ENCODE measurements at regions not wholly inside any gene's neighbourhood (a gene's known extent, or its start where the extent isn't known, plus 50 kb on each side); places are given as distances from the start of the nearest gene placed in this dataset.
A peak's percentile ranks its signal among the peaks of the same experiment; 100 is the strongest.

GRCh38 chr17:53633856-53634255, 188.9 kb upstream of the KIF2B start:
- DNase-seq (ENCODE audit: low spot score), result no peak
- H3K36me3 ChIP-seq (ENCODE audit: low read depth), result no peaks in the 10 kb centered on the region
- no peak for ATAC-seq (ENCODE audit: low read depth)
- no peaks in the 10 kb centered on the region for H3K9me3 ChIP-seq (ENCODE audit: severe bottlenecking)
- H3K4me3 ChIP-seq (ENCODE audit: severe bottlenecking), result no peak overlapping the region
- no peak overlapping the region for H3K27ac ChIP-seq (ENCODE audit: poor library complexity, severe bottlenecking)
- no peaks in the 10 kb centered on the region for H3K27me3 ChIP-seq (ENCODE audit: insufficient read depth, poor library complexity, severe bottlenecking)
- TF ChIP-seq CTCF (IDR thresholded peaks at IDR 0.05; ENCODE audit: poor library complexity, severe bottlenecking), result no peak
- peaks cover 6% of the 10 kb centered on the region for H3K4me1 ChIP-seq (ENCODE audit: insufficient read depth, poor library complexity, severe bottlenecking)

- no peak overlapping the region for H3K4me3 ChIP-seq (ENCODE audit: severe bottlenecking)
- no peaks in the 10 kb centered on the region for H3K36me3 ChIP-seq (ENCODE audit: low read depth)
- DNase-seq (ENCODE audit: low spot score) (no peak), ATAC-seq (ENCODE audit: low read depth) (no peak)
- H3K27ac ChIP-seq (ENCODE audit: poor library complexity, severe bottlenecking), result no peak overlapping the region
- H3K4me1 ChIP-seq (ENCODE audit: insufficient read depth, poor library complexity, severe bottlenecking), result peaks cover 28% of the 10 kb centered on the region
- no peak for TF ChIP-seq CTCF (IDR thresholded peaks at IDR 0.05; ENCODE audit: poor library complexity, severe bottlenecking)
- H3K9me3 ChIP-seq (ENCODE audit: severe bottlenecking), result no peaks in the 10 kb centered on the region
- no peaks in the 10 kb centered on the region for H3K27me3 ChIP-seq (ENCODE audit: insufficient read depth, poor library complexity, severe bottlenecking)
These were observed 191.2 kb upstream of the KIF2B start for GRCh38 chr17:53631486-53631885.

GRCh38 chr17:53630638-53631037, 192.1 kb upstream of the KIF2B start:
- Histone ChIP-seq H3K4me1 (ENCODE audit: insufficient read depth, poor library complexity, severe bottlenecking) (peaks cover 37% of the 10 kb centered on the region), H3K9me3 (ENCODE audit: severe bottlenecking) (no peaks in the 10 kb centered on the region), H3K4me3 (ENCODE audit: severe bottlenecking) (no peak overlapping the region), H3K27me3 (ENCODE audit: insufficient read depth, poor library complexity, severe bottlenecking) (no peaks in the 10 kb centered on the region), H3K27ac (ENCODE audit: poor library complexity, severe bottlenecking) (no peak overlapping the region), H3K36me3 (ENCODE audit: low read depth) (no peaks in the 10 kb centered on the region)
- no peak for TF ChIP-seq CTCF (IDR thresholded peaks at IDR 0.05; ENCODE audit: poor library complexity, severe bottlenecking)
- DNase-seq (ENCODE audit: low spot score), result no peak
- ATAC-seq (ENCODE audit: low read depth), result no peak

GRCh38 chr17:53630115-53630514, 192.6 kb upstream of the KIF2B start:
- H3K4me3 ChIP-seq (ENCODE audit: severe bottlenecking), result no peak overlapping the region
- no peak for ATAC-seq (ENCODE audit: low read depth)
- DNase-seq (ENCODE audit: low spot score), result no peak
- H3K27ac ChIP-seq (ENCODE audit: poor library complexity, severe bottlenecking), result no peak overlapping the region
- no peaks in the 10 kb centered on the region for H3K9me3 ChIP-seq (ENCODE audit: severe bottlenecking)
- TF ChIP-seq CTCF (IDR thresholded peaks at IDR 0.05; ENCODE audit: poor library complexity, severe bottlenecking), result no peak
- H3K4me1 ChIP-seq (ENCODE audit: insufficient read depth, poor library complexity, severe bottlenecking), result peaks cover 37% of the 10 kb centered on the region
- H3K36me3 ChIP-seq (ENCODE audit: low read depth), result no peaks in the 10 kb centered on the region
- H3K27me3 ChIP-seq (ENCODE audit: insufficient read depth, poor library complexity, severe bottlenecking), result no peaks in the 10 kb centered on the region

GRCh38 chr17:53629188-53629587, 193.5 kb upstream of the KIF2B start:
- no peaks in the 10 kb centered on the region for H3K9me3 ChIP-seq (ENCODE audit: severe bottlenecking)
- DNase-seq (ENCODE audit: low spot score), result no peak
- peak; percentile 29; the same call in 1 of the 3 replicates for ATAC-seq (ENCODE audit: low read depth)

More at GRCh38 chr17:53629188-53629587, 193.5 kb upstream of the KIF2B start:
- H3K36me3 ChIP-seq (ENCODE audit: low read depth), result no peaks in the 10 kb centered on the region
- no peak for TF ChIP-seq CTCF (IDR thresholded peaks at IDR 0.05; ENCODE audit: poor library complexity, severe bottlenecking)
- no peak overlapping the region for H3K4me3 ChIP-seq (ENCODE audit: severe bottlenecking)
- H3K4me1 ChIP-seq (ENCODE audit: insufficient read depth, poor library complexity, severe bottlenecking), result peaks cover 37% of the 10 kb centered on the region
- peak overlapping the region; percentile 83 for H3K27ac ChIP-seq (ENCODE audit: poor library complexity, severe bottlenecking)
- no peaks in the 10 kb centered on the region for H3K27me3 ChIP-seq (ENCODE audit: insufficient read depth, poor library complexity, severe bottlenecking)

Data from RWPE2 (cell line).